ENCODE measurements at regions not wholly inside any gene's neighbourhood (a gene's known extent, or its start where the extent isn't known, plus 50 kb on each side); places are given as distances from the start of the nearest gene placed in this dataset.
"Not testable (repeated sequence)": the region's sequence is repeated elsewhere in the genome, so short reads cannot be mapped to it uniquely, and the experiment has no call there.

DNA sequence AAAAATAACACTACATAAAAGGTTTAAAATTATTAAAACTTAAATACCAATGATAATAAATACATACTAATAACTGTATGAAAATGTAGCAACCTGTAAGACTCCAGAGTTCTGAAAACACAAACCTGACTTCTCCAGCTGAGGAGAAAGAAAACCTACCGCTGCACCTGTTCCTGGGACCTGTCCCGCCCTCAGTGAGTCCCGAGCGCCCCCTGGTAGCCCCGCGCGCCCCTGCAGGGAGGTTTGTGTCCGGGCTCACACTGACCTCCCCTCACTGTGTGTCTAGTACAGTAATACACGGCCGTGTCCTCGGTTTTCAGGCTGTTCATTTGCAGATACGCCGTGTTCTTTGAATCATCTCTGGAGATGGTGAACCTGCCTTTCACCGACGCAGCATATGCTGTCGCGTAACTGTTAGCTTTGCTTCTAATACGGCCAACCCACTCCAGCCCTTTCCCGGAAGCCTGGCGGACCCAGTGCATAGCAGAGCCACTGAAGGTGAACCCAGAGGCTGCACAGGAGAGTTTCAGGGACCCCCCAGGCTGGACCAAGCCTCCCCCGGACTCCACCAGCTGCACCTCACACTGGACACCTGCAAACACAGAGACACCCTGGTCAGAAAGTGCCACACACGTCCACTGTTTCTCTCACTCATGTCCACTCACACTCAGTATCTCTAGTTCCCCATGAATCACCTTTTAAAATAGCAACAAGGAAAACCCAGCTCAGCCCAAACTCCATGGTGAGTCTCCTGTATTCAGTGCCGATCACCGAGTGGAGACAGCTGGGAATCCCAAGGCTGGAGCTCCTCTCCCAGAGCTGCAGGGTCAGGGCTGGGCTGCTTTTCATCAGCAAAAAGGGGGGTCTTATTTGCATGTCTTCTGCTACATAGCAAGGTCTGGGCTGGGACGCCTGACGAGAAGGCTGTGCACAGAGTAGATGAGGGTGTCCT, 1276.3 kb downstream of the TMEM121 start:
- Mint-ChIP-seq H3K4me1 (no peaks in the 10 kb centered on the region), H3K27me3 (peaks cover 66% of the 10 kb centered on the region), H3K4me3 (no peak overlapping the region), H3K9me3 (no peaks in the 10 kb centered on the region), H3K27ac (no peak overlapping the region), H3K36me3 (ENCODE audit: low read depth) (no peaks in the 10 kb centered on the region)
- CTCF ChIA-PET: interaction anchor here (0.9 to 4.0 kb wide), 5 partner anchors 13 to 385 kb away, joined by 4 to 23 read pairs (median 4); no protein-coding TSS in a partner anchor
- no peak for DNase-seq
- POLR2A ChIA-PET: no interaction called here

DNA sequence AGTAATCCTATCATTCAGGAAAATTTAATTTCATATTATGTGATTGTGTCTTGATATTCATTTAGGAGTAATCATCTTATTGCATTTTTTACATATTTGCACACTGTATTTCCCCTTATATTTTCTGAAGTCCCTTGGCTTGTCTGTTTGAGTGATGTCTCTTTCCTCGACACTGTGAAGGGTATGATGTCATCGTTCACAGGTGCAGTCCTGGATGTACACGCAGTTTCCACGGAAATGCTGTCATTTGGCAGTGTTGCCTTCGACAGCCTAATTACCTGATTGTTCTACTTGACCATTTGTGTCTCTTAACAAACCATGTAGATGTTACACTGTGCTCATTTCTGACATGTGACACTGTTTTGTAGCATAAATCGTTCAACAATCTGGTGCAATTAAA, 1277.0 kb downstream of the TMEM121 start:
- POLR2A ChIA-PET: no interaction called here
- peaks cover 62% of the 10 kb centered on the region for H3K27me3 Mint-ChIP-seq

GRCh38 chr14:106807493-106807892, 1281.1 kb downstream of the TMEM121 start:
- no peak for DNase-seq
- H3K27me3 Mint-ChIP-seq: peaks cover 45% of the 10 kb centered on the region
- ChIA-PET CTCF (interaction anchor here (1.1 to 2.3 kb wide), 2 partner anchors 15 to 23 kb away, joined by 3 to 9 read pairs; no protein-coding TSS in a partner anchor), POLR2A (no interaction called here)
- H3K9me3 Mint-ChIP-seq: no peaks in the 10 kb centered on the region
- no peak overlapping the region for H3K27ac Mint-ChIP-seq
- no peaks in the 10 kb centered on the region for H3K36me3 Mint-ChIP-seq (ENCODE audit: low read depth)
- peaks cover 21% of the 10 kb centered on the region for H3K4me1 Mint-ChIP-seq
- H3K4me3 Mint-ChIP-seq: no peak overlapping the region

More for the DNA sequence above, 1277.0 kb downstream of the TMEM121 start:
- no peaks in the 10 kb centered on the region for H3K4me1 Mint-ChIP-seq
- no peak for DNase-seq
- no peaks in the 10 kb centered on the region for H3K36me3 Mint-ChIP-seq (ENCODE audit: low read depth)
- H3K4me3 Mint-ChIP-seq: no peak overlapping the region
- CTCF ChIA-PET: interaction anchor here (0.9 to 4.0 kb wide), 5 partner anchors 14 to 386 kb away, joined by 4 to 23 read pairs (median 4); no protein-coding TSS in a partner anchor
- no peak overlapping the region for H3K27ac Mint-ChIP-seq
- H3K9me3 Mint-ChIP-seq: no peaks in the 10 kb centered on the region

GRCh38 chr14:106808458-106808857, 1282.1 kb downstream of the TMEM121 start:
- Mint-ChIP-seq H3K4me1 (peaks cover 21% of the 10 kb centered on the region), H3K9me3 (no peaks in the 10 kb centered on the region), H3K4me3 (no peak overlapping the region), H3K27ac (no peak overlapping the region), H3K36me3 (ENCODE audit: low read depth) (no peaks in the 10 kb centered on the region), H3K27me3 (peaks cover 37% of the 10 kb centered on the region)
- CTCF ChIA-PET: interaction anchor here (1.1 to 2.3 kb wide), 2 partner anchors 14 to 22 kb away, joined by 3 to 9 read pairs; no protein-coding TSS in a partner anchor
- POLR2A ChIA-PET: no interaction called here
- DNase-seq: no peak

DNA sequence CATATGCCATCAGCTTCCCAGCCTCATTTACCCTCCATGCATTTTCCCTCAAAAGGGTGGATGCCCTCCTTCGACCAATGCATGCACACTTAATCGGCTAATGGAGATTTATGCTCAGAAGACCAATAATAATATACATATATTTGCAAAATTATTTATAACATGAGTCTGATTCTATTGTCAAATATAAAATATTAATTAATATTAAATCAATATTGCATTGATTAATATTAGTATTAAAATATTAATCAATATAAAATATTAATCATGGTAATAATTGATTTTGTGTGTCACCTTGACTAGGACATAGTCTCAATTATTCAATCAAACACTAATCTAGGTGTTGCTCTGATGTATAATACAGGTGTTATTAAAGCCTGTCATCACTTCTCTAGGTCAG, 1282.5 kb downstream of the TMEM121 start:
- Mint-ChIP-seq H3K27me3 (peaks cover 33% of the 10 kb centered on the region), H3K4me3 (no peak overlapping the region), H3K4me1 (peaks cover 21% of the 10 kb centered on the region), H3K27ac (no peak overlapping the region), H3K36me3 (ENCODE audit: low read depth) (no peaks in the 10 kb centered on the region), H3K9me3 (no peaks in the 10 kb centered on the region)
- DNase-seq: no peak
- POLR2A ChIA-PET: no interaction called here
- CTCF ChIA-PET: interaction anchor here (2.3 kb wide), 1 partner anchor 22 kb away, joined by 9 read pairs; no protein-coding TSS in a partner anchor

DNA sequence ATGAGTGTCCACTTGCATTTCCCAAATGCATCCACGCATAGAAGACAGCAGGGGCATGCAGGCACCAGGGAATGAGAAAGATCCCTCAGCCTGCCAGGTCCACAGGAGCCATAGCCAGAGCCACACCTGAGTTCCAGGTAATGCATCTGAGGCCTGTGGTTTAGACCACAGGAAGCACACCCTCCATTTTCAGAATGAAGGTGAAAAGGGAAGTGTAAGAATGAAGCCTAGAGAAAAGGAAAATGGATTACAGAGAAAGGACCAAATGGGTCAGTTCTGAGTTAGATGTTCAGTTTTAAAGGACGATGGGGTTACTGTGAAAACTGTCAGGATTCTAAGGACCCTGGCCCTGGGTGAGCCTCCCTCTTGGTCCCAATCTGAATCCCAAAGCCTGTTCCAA, 1283.2 kb downstream of the TMEM121 start:
- POLR2A ChIA-PET: no interaction called here
- CTCF ChIA-PET: interaction anchor here (2.3 kb wide), 1 partner anchor 21 kb away, joined by 9 read pairs; no protein-coding TSS in a partner anchor
- no peaks in the 10 kb centered on the region for H3K36me3 Mint-ChIP-seq (ENCODE audit: low read depth)
- peaks cover 24% of the 10 kb centered on the region for H3K4me1 Mint-ChIP-seq
- no peak overlapping the region for H3K4me3 Mint-ChIP-seq
- no peaks in the 10 kb centered on the region for H3K9me3 Mint-ChIP-seq
- DNase-seq: no peak
- peaks cover 30% of the 10 kb centered on the region for H3K27me3 Mint-ChIP-seq
- no peak overlapping the region for H3K27ac Mint-ChIP-seq

DNA sequence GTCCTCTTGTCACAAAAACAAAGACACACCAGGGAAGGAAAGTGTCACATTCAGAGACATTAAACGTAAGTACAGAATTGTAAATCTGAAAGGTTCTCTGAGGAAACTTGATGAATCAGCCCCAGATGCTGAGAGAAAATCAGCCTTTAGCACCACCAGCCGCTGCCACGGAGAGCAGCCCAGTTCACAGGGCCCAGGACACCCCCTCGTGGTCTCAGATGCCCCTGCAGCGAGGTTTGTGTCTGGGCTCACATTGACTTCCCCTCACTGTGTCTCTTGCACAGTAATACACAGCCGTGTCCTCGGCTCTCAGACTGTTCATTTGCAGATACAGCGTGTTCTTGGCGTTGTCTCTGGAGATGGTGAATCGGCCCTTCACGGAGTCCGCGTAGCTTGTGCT, 1283.8 kb downstream of the TMEM121 start:
- POLR2A ChIA-PET: interaction anchor here (0.6 kb wide), 1 partner anchor 28 kb away, joined by 3 read pairs; no protein-coding TSS in a partner anchor
- not testable (repeated sequence) for H3K36me3 Mint-ChIP-seq (ENCODE audit: low read depth); H3K27ac Mint-ChIP-seq; DNase-seq; H3K4me3 Mint-ChIP-seq; H3K9me3 Mint-ChIP-seq
- Mint-ChIP-seq H3K4me1 (peaks cover 25% of the 10 kb centered on the region), H3K27me3 (peaks cover 31% of the 10 kb centered on the region)
- CTCF ChIA-PET: interaction anchor here (1.4 kb wide), 1 partner anchor 21 kb away, joined by 13 read pairs; no protein-coding TSS in a partner anchor

GRCh38 chr14:106811162-106811561, 1284.8 kb downstream of the TMEM121 start:
- Mint-ChIP-seq H3K36me3 (ENCODE audit: low read depth) (no peaks in the 10 kb centered on the region), H3K27ac (no peak overlapping the region), H3K27me3 (peaks cover 33% of the 10 kb centered on the region), H3K4me3 (no peak overlapping the region), H3K9me3 (no peaks in the 10 kb centered on the region), H3K4me1 (peaks cover 25% of the 10 kb centered on the region)
- no peak for DNase-seq
- ChIA-PET CTCF (interaction anchor here (1.4 kb wide), 1 partner anchor 20 kb away, joined by 13 read pairs; no protein-coding TSS in a partner anchor), POLR2A (no interaction called here)

DNA sequence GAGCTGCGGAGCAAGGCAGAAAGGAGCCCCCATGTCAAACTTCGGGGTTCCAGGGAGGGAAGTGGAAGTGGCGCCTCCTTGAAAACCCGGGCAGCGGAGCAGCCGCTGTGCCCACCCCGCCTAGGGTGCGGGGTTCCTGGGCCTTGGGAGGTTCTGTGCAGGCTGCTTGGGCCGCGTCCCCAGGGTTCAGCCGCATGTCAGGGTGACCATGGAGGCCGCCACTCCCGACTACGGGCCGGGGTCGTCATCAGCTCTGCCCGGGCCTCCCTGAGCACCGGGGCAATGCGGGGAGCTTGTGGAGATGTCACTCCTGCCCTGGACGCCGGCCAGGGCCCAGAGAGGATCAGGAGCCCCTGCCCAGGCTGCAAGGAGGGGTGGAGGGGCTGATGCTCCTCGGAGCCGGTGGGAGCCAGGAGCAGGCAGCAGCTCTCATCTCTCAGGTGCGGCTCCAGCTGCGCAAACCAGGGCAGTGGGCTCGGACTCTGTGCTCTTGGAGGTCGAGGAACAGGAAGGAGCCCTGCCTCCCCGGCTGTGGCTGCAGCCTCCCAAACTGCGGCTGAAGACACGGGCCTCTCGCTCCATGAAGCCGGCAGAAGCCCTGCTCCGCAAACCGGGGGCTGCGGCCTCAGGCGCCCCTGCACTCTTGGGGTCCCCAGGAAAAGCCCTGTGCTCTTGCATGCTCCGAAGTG, 1286.5 kb downstream of the TMEM121 start:
- Mint-ChIP-seq H3K36me3 (ENCODE audit: low read depth) (no peaks in the 10 kb centered on the region), H3K4me1 (peaks cover 25% of the 10 kb centered on the region), H3K9me3 (no peaks in the 10 kb centered on the region), H3K27me3 (peaks cover 28% of the 10 kb centered on the region), H3K4me3 (no peak overlapping the region), H3K27ac (no peak overlapping the region)
- CTCF ChIA-PET: interaction anchor here (1.3 kb wide), 1 partner anchor 18 kb away, joined by 6 read pairs; no protein-coding TSS in a partner anchor
- POLR2A ChIA-PET: no interaction called here
- DNase-seq: no peak

- no peak overlapping the region for H3K4me3 Mint-ChIP-seq
- peaks cover 24% of the 10 kb centered on the region for H3K27me3 Mint-ChIP-seq
- CTCF ChIA-PET: interaction anchor here (2.2 kb wide), 1 partner anchor 18 kb away, joined by 13 read pairs; no protein-coding TSS in a partner anchor
- POLR2A ChIA-PET: no interaction called here
- no peak overlapping the region for H3K27ac Mint-ChIP-seq
- H3K36me3 Mint-ChIP-seq (ENCODE audit: low read depth): no peaks in the 10 kb centered on the region
- H3K9me3 Mint-ChIP-seq: no peaks in the 10 kb centered on the region
- peaks cover 25% of the 10 kb centered on the region for H3K4me1 Mint-ChIP-seq
- no peak for DNase-seq
These were observed 1287.1 kb downstream of the TMEM121 start for GRCh38 chr14:106813477-106813823.

DNA sequence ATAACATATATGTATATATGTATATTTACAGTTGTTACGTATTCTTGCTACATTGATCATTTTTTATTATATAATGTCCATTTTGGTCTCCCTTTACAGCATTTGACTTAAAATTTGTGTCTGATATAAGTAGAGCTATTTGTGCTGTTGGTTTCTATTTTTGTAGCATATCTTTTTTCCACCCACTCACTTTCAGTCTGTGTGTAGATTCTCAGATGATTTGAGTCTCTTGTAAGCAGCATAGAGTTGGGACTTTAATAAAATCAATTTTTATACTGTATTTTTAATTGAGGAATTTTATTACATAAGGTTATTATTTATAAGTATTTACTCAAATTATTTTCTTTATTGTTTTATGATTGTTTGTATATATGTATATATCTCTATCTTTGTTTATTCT, 1293.7 kb downstream of the TMEM121 start:
- ChIA-PET CTCF (interaction anchor here (2.2 to 3.9 kb wide), 3 partner anchors 11 to 157 kb away, joined by 11 to 53 read pairs (median 17); no protein-coding TSS in a partner anchor), POLR2A (no interaction called here)
- no peaks in the 10 kb centered on the region for H3K9me3 Mint-ChIP-seq
- peaks cover 28% of the 10 kb centered on the region for H3K27me3 Mint-ChIP-seq
- H3K36me3 Mint-ChIP-seq (ENCODE audit: low read depth): no peaks in the 10 kb centered on the region
- H3K27ac Mint-ChIP-seq: no peak overlapping the region
- H3K4me1 Mint-ChIP-seq: peaks cover 4% of the 10 kb centered on the region
- DNase-seq: no peak
- no peak overlapping the region for H3K4me3 Mint-ChIP-seq

GRCh38 chr14:106821119-106821518, 1294.7 kb downstream of the TMEM121 start:
- DNase-seq: no peak
- peaks cover 4% of the 10 kb centered on the region for H3K4me1 Mint-ChIP-seq
- H3K36me3 Mint-ChIP-seq (ENCODE audit: low read depth): no peaks in the 10 kb centered on the region
- no peak overlapping the region for H3K4me3 Mint-ChIP-seq
- no peak overlapping the region for H3K27ac Mint-ChIP-seq
- peaks cover 28% of the 10 kb centered on the region for H3K27me3 Mint-ChIP-seq
- ChIA-PET POLR2A (no interaction called here), CTCF (interaction anchor here (1.2 to 3.9 kb wide), 4 partner anchors 10 to 158 kb away, joined by 3 to 53 read pairs (median 14); no protein-coding TSS in a partner anchor)
- H3K9me3 Mint-ChIP-seq: no peaks in the 10 kb centered on the region

DNA sequence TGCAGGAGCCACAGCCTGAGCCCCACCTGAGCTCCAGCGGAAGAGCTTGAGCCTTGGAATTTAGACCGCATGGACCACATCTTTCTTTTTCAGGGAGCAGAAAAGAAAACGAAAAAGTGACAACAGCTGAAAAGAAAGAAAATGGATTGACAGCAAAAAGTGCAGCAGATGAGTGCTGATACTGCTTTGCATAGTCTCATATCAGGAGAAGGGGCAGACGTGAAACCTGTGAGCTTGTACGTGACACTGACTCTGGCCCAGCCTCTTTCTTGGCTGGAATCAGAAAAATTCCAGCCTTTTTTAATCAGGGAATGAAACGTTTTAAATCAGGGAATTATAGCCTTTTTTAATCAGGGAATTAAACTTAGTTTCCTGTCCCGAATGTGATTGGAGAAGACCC, 1296.5 kb downstream of the TMEM121 start:
- no peak overlapping the region for H3K27ac Mint-ChIP-seq
- POLR2A ChIA-PET: no interaction called here
- CTCF ChIA-PET: interaction anchor here (0.7 to 3.9 kb wide), 3 partner anchors 8 to 51 kb away, joined by 3 to 53 read pairs (median 17); no protein-coding TSS in a partner anchor
- DNase-seq: no peak
- H3K4me1 Mint-ChIP-seq: peaks cover 4% of the 10 kb centered on the region
- no peaks in the 10 kb centered on the region for H3K36me3 Mint-ChIP-seq (ENCODE audit: low read depth)
- no peaks in the 10 kb centered on the region for H3K9me3 Mint-ChIP-seq
- peaks cover 29% of the 10 kb centered on the region for H3K27me3 Mint-ChIP-seq
- no peak overlapping the region for H3K4me3 Mint-ChIP-seq
